ENCODE measurements at regions not wholly inside any gene's neighbourhood (a gene's known extent, or its start where the extent isn't known, plus 50 kb on each side); places are given as distances from the start of the nearest gene placed in this dataset.

- Mint-ChIP-seq H3K27ac (no peak overlapping the region), H3K9me3 (no peaks in the 10 kb centered on the region), H3K36me3 (ENCODE audit: low read depth) (no peaks in the 10 kb centered on the region), H3K4me3 (ENCODE audit: low read depth) (no peak overlapping the region), H3K4me1 (ENCODE audit: low read depth) (no peaks in the 10 kb centered on the region), H3K27me3 (ENCODE audit: low read depth) (no peaks in the 10 kb centered on the region)
- no peak for DNase-seq (ENCODE audit: low spot score)
- intact Hi-C loops (cut with micrococcal nuclease) = no loop called here
Observed at GRCh38 chr2:58308435-58308834, 67.3 kb upstream of the FANCL start.

DNA sequence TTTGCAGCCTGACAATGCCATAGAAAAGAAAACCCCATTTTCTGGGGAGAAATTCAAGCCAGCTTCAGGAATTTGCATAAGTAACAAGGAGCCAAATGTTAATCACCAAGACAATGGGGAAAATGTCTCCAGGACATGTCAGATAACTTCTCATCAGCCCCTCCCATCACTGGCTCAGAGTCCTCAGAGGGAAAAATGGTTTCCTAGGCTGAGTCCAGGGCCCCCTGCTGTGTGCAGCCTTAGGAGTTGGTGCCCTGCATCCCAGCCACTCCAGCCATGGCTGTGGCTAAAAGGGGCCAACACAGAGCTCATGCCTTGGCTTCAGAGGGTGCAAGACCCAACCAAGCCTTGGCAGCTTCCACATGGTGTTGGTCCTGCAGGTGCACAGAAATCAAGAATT, 63.7 kb upstream of the FANCL start:
- DNase-seq (ENCODE audit: low spot score) = no peak
- intact Hi-C loops (cut with micrococcal nuclease) = no loop called here
- Mint-ChIP-seq H3K4me1 (ENCODE audit: low read depth) (no peaks in the 10 kb centered on the region), H3K36me3 (ENCODE audit: low read depth) (no peaks in the 10 kb centered on the region), H3K4me3 (ENCODE audit: low read depth) (no peak overlapping the region), H3K27ac (no peak overlapping the region), H3K27me3 (ENCODE audit: low read depth) (no peaks in the 10 kb centered on the region), H3K9me3 (no peaks in the 10 kb centered on the region)

DNA sequence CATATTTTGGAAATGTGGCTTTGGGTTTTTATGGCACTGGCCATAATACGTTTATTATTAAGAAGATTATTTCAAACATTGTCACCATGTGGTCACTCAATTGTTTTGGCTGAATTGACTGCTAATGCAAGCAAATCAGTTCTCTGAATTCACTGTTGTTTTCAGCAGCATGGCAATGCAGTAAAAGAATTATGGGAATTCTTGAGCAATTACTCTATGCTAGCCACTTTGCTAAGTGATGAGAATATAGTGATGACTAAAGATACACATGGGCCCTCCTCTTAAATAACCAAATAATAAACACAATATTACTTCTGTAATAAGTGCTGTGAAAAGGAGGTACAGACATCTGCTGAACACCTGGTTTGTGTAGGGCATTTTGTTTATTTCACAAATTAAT, 58.0 kb upstream of the FANCL start:
- Mint-ChIP-seq H3K27ac (no peak overlapping the region), H3K27me3 (ENCODE audit: low read depth) (no peaks in the 10 kb centered on the region), H3K36me3 (ENCODE audit: low read depth) (no peaks in the 10 kb centered on the region), H3K4me1 (ENCODE audit: low read depth) (no peaks in the 10 kb centered on the region), H3K4me3 (ENCODE audit: low read depth) (no peak overlapping the region), H3K9me3 (no peaks in the 10 kb centered on the region)
- intact Hi-C loops (cut with micrococcal nuclease) = no loop called here
- no peak for DNase-seq (ENCODE audit: low spot score)

- intact Hi-C loops (cut with micrococcal nuclease) = no loop called here
- Mint-ChIP-seq H3K9me3 (no peaks in the 10 kb centered on the region), H3K27me3 (ENCODE audit: low read depth) (peaks cover 5% of the 10 kb centered on the region), H3K4me1 (ENCODE audit: low read depth) (no peaks in the 10 kb centered on the region), H3K27ac (no peak overlapping the region), H3K4me3 (ENCODE audit: low read depth) (no peak overlapping the region), H3K36me3 (ENCODE audit: low read depth) (no peaks in the 10 kb centered on the region)
- DNase-seq (ENCODE audit: low spot score) = no peak
Observed at GRCh38 chr2:58293056-58293455, 51.9 kb upstream of the FANCL start.

- H3K36me3 Mint-ChIP-seq (ENCODE audit: low read depth) = no peaks in the 10 kb centered on the region
- intact Hi-C loops (cut with micrococcal nuclease) = no loop called here
- H3K27ac Mint-ChIP-seq = no peak overlapping the region
- no peak overlapping the region for H3K4me3 Mint-ChIP-seq (ENCODE audit: low read depth)
- DNase-seq (ENCODE audit: low spot score) = no peak
- H3K9me3 Mint-ChIP-seq = no peaks in the 10 kb centered on the region
- peaks cover 5% of the 10 kb centered on the region for H3K27me3 Mint-ChIP-seq (ENCODE audit: low read depth)
- no peaks in the 10 kb centered on the region for H3K4me1 Mint-ChIP-seq (ENCODE audit: low read depth)
Observed at GRCh38 chr2:58291726-58292438, 50.8 kb upstream of the FANCL start.
